Liver (tissue), 8 donors: ENCODE measurements at regions not wholly inside any gene's neighbourhood (a gene's known extent, or its start where the extent isn't known, plus 50 kb on each side); places are given as distances from the start of the nearest gene placed in this dataset.

Source experiments
- DNase-seq: peaks from one replicate; pipeline ENCODE4 v3.0.0-alpha.2; 2017; ENCODE audit warnings: low spot score
- H3K27ac ChIP-seq, 2 donors: one replicate each; pipeline ENCODE4 v1.7.0; 2013; ENCODE audit warnings: inconsistent platforms in 2 of 2, low read length in 2 of 2, control low read depth in 1 of 2, low read depth in 1 of 2, mild to moderate bottlenecking in 1 of 2
- H3K27me3 ChIP-seq, 4 donors: one replicate each; pipeline versions ENCODE4 v1.6.1 to v1.7.0; 2013; ENCODE audit warnings: low read length in 3 of 4, inconsistent platforms in 1 of 4, mild to moderate bottlenecking in 1 of 4, moderate library complexity in 1 of 4; ENCODE audit not compliant: control insufficient read depth in 4 of 4, insufficient read depth in 4 of 4
- H3K36me3 ChIP-seq, 4 donors: one replicate each; pipeline versions ENCODE4 v1.6.1 to v1.7.0; 2013; ENCODE audit warnings: low read length in 3 of 4, mild to moderate bottlenecking in 3 of 4, low read depth in 1 of 4, moderate library complexity in 1 of 4; ENCODE audit not compliant: control insufficient read depth in 4 of 4, insufficient read depth in 3 of 4
- H3K4me1 ChIP-seq, 4 donors: one replicate each; pipeline versions ENCODE4 v1.6.1 to v1.7.0; 2013; ENCODE audit warnings: low read length in 3 of 4, mild to moderate bottlenecking in 3 of 4, moderate library complexity in 1 of 4; ENCODE audit not compliant: control insufficient read depth in 4 of 4, insufficient read depth in 4 of 4
- H3K4me3 ChIP-seq, 3 donors: one replicate each; pipeline versions ENCODE4 v1.6.1 to v1.7.0; 2013; ENCODE audit warnings: low read length in 3 of 3, control low read depth in 1 of 3, low read depth in 1 of 3, mild to moderate bottlenecking in 1 of 3
- H3K9ac ChIP-seq, 2 donors: one replicate each; pipeline ENCODE4 v1.7.0; 2013; ENCODE audit warnings: low read length in 2 of 2, mild to moderate bottlenecking in 2 of 2, moderate library complexity in 2 of 2, control low read depth in 1 of 2, low read depth in 1 of 2
- H3K9me3 ChIP-seq, 4 donors: one replicate each; pipeline versions ENCODE4 v1.6.1 to v1.7.0; 2013; ENCODE audit warnings: low read length in 3 of 4; ENCODE audit not compliant: control insufficient read depth in 4 of 4
- ATF3 ChIP-seq: IDR thresholded peaks from 2 replicates; pipeline ENCODE4 v1.6.1; 2016; ENCODE audit warnings: antibody characterized with exemption
- EGR1 ChIP-seq, 2 donors: IDR thresholded peaks; 2 replicates each; pipeline ENCODE4 v1.6.1; 2016 to 2018; ENCODE audit warnings: antibody characterized with exemption in 2 of 2, low read depth in 2 of 2
- FOXA1 ChIP-seq: IDR thresholded peaks from 2 replicates; pipeline ENCODE4 v1.6.1; 2016; ENCODE audit warnings: antibody characterized with exemption
- FOXA2 ChIP-seq: IDR thresholded peaks from 2 replicates; pipeline ENCODE4 v1.6.1; 2016; ENCODE audit warnings: antibody characterized with exemption
- GABPA ChIP-seq, 2 donors: IDR thresholded peaks in 1 of 2; conservative IDR thresholded peaks in 1 of 2; 2 replicates each; pipeline ENCODE4 v1.6.1; 2016; ENCODE audit warnings: antibody characterized with exemption in 2 of 2, mild to moderate bottlenecking in 1 of 2, moderate library complexity in 1 of 2
- HNF4A ChIP-seq, 2 donors: conservative IDR thresholded peaks; 2 replicates each; pipeline ENCODE4 v1.6.1; 2016; ENCODE audit warnings: antibody characterized with exemption in 2 of 2, mild to moderate bottlenecking in 2 of 2
- HNF4G ChIP-seq: IDR thresholded peaks from 2 replicates; pipeline ENCODE4 v1.6.1; 2016; ENCODE audit warnings: antibody characterized with exemption
- JUND ChIP-seq, 2 donors: IDR thresholded peaks; 2 replicates each; pipeline ENCODE4 v1.6.1; 2016; ENCODE audit warnings: antibody characterized with exemption in 2 of 2
- MAX ChIP-seq: IDR thresholded peaks from 2 replicates; pipeline ENCODE4 v1.6.1; 2016; ENCODE audit warnings: antibody characterized with exemption
- NR2F2 ChIP-seq: IDR thresholded peaks from 2 replicates; pipeline ENCODE4 v1.6.1; 2016; ENCODE audit warnings: antibody characterized with exemption
- RAD21 ChIP-seq, 2 donors: IDR thresholded peaks; 2 replicates each; pipeline ENCODE4 v1.6.1; 2016; ENCODE audit warnings: antibody characterized with exemption in 2 of 2, mild to moderate bottlenecking in 2 of 2
- REST ChIP-seq: IDR thresholded peaks from 2 replicates; pipeline ENCODE4 v1.6.1; 2016; ENCODE audit warnings: antibody characterized with exemption, mild to moderate bottlenecking
- RXRA ChIP-seq, 2 donors: IDR thresholded peaks; 2 replicates each; pipeline ENCODE4 v1.6.1; 2017 to 2018; ENCODE audit warnings: antibody characterized with exemption in 2 of 2, mild to moderate bottlenecking in 1 of 2
- SP1 ChIP-seq: IDR thresholded peaks from 2 replicates; pipeline ENCODE4 v1.6.1; 2018; ENCODE audit warnings: antibody characterized with exemption, mild to moderate bottlenecking
- TAF1 ChIP-seq: conservative IDR thresholded peaks from 2 replicates; pipeline ENCODE4 v1.6.1; 2016; ENCODE audit warnings: antibody characterized with exemption, mild to moderate bottlenecking
- YY1 ChIP-seq: IDR thresholded peaks from 2 replicates; pipeline ENCODE4 v1.6.1; 2016; ENCODE audit warnings: antibody characterized with exemption, mild to moderate bottlenecking
- ZBTB33 ChIP-seq: IDR thresholded peaks from 2 replicates; pipeline ENCODE4 v1.6.1; 2016; ENCODE audit warnings: antibody characterized with exemption
- WGBS: extraction: QIAGEN DNeasy Blood & Tissue Kit; methylation state at CpG from one replicate; pipeline ENCODE4 v1.1.7; 2013; 5-methylcytosine and 5-hydroxymethylcytosine counted together
- TF ChIP-seq, protein P1 (sequence below): fragments of 150-350 bp; IDR thresholded peaks from 2 replicates; pipeline ENCODE4 v1.5.1; 2017; ENCODE audit warnings: improper control_type of control experiment, low read depth, low read length; ENCODE audit not compliant: missing input control
- donor health status: healthy.
- donor health status: healthy.
- donor health status: healthy.
- donor health status: healthy.
- donor health status: healthy.

- H3K27ac ChIP-seq, result no peak overlapping the region
- H3K27me3 ChIP-seq, result no peaks in the 10 kb centered on the region
- no peak for TF ChIP-seq JUND (IDR thresholded peaks at IDR 0.05)
- no peak for TF ChIP-seq RAD21 (IDR thresholded peaks at IDR 0.05)
- no peak for TF ChIP-seq REST
- no peak for TF ChIP-seq SP1
- no peak for TF ChIP-seq FOXA1
- TF ChIP-seq MAX, result no peak
- no peak for TF ChIP-seq NR2F2
- no peak for TF ChIP-seq GABPA (IDR thresholded peaks at IDR 0.05 in 1 of 2, conservative IDR thresholded peaks at IDR 0.05 in 1 of 2)
- no peak for TF ChIP-seq YY1
- TF ChIP-seq HNF4A (conservative IDR thresholded peaks at IDR 0.05), result no peak
- no peak for TF ChIP-seq ATF3
- no peak for TF ChIP-seq HNF4G
- TF ChIP-seq TAF1, result no peak
- no peak for TF ChIP-seq RXRA (IDR thresholded peaks at IDR 0.05)
- no peak for TF ChIP-seq ZBTB33
- no peak for TF ChIP-seq EGR1 (IDR thresholded peaks at IDR 0.05; ENCODE audit: low read depth in 2 of 2)
- TF ChIP-seq, protein P1, sequence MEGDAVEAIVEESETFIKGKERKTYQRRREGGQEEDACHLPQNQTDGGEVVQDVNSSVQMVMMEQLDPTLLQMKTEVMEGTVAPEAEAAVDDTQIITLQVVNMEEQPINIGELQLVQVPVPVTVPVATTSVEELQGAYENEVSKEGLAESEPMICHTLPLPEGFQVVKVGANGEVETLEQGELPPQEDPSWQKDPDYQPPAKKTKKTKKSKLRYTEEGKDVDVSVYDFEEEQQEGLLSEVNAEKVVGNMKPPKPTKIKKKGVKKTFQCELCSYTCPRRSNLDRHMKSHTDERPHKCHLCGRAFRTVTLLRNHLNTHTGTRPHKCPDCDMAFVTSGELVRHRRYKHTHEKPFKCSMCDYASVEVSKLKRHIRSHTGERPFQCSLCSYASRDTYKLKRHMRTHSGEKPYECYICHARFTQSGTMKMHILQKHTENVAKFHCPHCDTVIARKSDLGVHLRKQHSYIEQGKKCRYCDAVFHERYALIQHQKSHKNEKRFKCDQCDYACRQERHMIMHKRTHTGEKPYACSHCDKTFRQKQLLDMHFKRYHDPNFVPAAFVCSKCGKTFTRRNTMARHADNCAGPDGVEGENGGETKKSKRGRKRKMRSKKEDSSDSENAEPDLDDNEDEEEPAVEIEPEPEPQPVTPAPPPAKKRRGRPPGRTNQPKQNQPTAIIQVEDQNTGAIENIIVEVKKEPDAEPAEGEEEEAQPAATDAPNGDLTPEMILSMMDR, result no peak
- TF ChIP-seq FOXA2, result no peak
- H3K36me3 ChIP-seq, result no peaks in the 10 kb centered on the region
- no peak overlapping the region for H3K9ac ChIP-seq
- DNase-seq, result no peak
- H3K4me3 ChIP-seq, result no peak overlapping the region
- no peaks in the 10 kb centered on the region for H3K4me1 ChIP-seq
- WGBS, result 75% methylated on average over 2 of the region's 2 CpGs
- H3K9me3 ChIP-seq, result no peaks in the 10 kb centered on the region
Measured at GRCh38 chr16:64171632-64172031, 950.2 kb downstream of the CDH11 start.

DNA sequence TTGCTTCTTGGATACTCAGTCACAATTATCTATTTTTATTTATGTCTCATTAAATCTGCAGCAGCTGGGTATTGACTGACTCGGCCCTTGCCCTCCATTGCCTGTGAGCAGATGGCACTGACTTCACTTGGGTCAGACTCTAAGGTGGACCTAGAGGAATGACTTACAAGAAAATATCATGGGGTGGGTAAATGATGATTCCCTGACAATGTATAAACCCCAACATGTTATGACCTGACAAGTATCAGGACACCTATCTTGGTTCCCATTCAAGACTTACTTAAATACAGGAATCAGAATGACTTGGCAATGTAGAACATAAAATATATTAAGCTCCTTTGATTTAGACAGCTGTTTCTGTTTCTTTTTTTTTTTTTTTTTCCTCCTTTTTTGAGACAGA, 953.5 kb downstream of the CDH11 start:
- Histone ChIP-seq H3K4me3 (no peak overlapping the region), H3K27ac (no peak overlapping the region), H3K9me3 (no peaks in the 10 kb centered on the region), H3K4me1 (no peaks in the 10 kb centered on the region), H3K36me3 (no peaks in the 10 kb centered on the region), H3K9ac (no peak overlapping the region), H3K27me3 (no peaks in the 10 kb centered on the region)
- 74% methylated on average over 1 of the region's 1 CpG for WGBS
- DNase-seq, result no peak
- TF ChIP-seq YY1 (no peak), JUND (IDR thresholded peaks at IDR 0.05) (no peak), ZBTB33 (no peak), ATF3 (no peak), FOXA1 (no peak), NR2F2 (no peak), EGR1 (IDR thresholded peaks at IDR 0.05; ENCODE audit: low read depth in 2 of 2) (no peak), TAF1 (no peak)
- TF ChIP-seq, protein P1, result no peak
